Brain microvascular endothelial cell (primary cell): ENCODE measurements at regions not wholly inside any gene's neighbourhood (a gene's known extent, or its start where the extent isn't known, plus 50 kb on each side); places are given as distances from the start of the nearest gene placed in this dataset.
"Not testable (repeated sequence)": the region's sequence is repeated elsewhere in the genome, so short reads cannot be mapped to it uniquely, and the experiment has no call there.

Experiments
- DNase-seq: peaks from one replicate; pipeline ENCODE4 v3.0.0-alpha.2; 2020
- H3K27ac ChIP-seq: fragments of 250-450 bp; sonication (Bioruptor Pico); 2 replicates; pipeline ENCODE4 v1.5.1; 2020; ENCODE audit warnings: mild to moderate bottlenecking, moderate library complexity
- H3K27me3 ChIP-seq: fragments of 250-450 bp; sonication (Bioruptor Pico); replicated peaks from 2 replicates; pipeline ENCODE4 v1.5.1; 2020; ENCODE audit warnings: mild to moderate bottlenecking
- H3K36me3 ChIP-seq: fragments of 250-450 bp; sonication (Bioruptor Pico); replicated peaks from 2 replicates; pipeline ENCODE4 v1.5.1; 2020; ENCODE audit warnings: mild to moderate bottlenecking
- H3K4me3 ChIP-seq: 2 replicates; pipeline ENCODE4 v1.5.1; 2011; ENCODE audit warnings: low read depth, mild to moderate bottlenecking, control low read depth, low read length, moderate library complexity
- in situ Hi-C: cut with HindIII; loops from 2 replicates; pipeline ENCODE4 v1.10.0; 2017; ENCODE audit warnings: low sequenced_read_pairs, low pct_ligation_motif_present
- TF ChIP-seq, protein P1 (sequence below): IDR thresholded peaks from 2 replicates; pipeline ENCODE4 v1.5.1; 2011; ENCODE audit warnings: low read depth, mild to moderate bottlenecking, moderate library complexity, low read length, control low read depth, inconsistent platforms; ENCODE audit errors: missing control alignments

- Histone ChIP-seq H3K4me3 (no peak overlapping the region), H3K27ac (no peak overlapping the region), H3K27me3 (no peaks in the 10 kb centered on the region), H3K36me3 (no peaks in the 10 kb centered on the region)
- in situ Hi-C loops, result no loop called here
- no peak for DNase-seq
- TF ChIP-seq, protein P1, sequence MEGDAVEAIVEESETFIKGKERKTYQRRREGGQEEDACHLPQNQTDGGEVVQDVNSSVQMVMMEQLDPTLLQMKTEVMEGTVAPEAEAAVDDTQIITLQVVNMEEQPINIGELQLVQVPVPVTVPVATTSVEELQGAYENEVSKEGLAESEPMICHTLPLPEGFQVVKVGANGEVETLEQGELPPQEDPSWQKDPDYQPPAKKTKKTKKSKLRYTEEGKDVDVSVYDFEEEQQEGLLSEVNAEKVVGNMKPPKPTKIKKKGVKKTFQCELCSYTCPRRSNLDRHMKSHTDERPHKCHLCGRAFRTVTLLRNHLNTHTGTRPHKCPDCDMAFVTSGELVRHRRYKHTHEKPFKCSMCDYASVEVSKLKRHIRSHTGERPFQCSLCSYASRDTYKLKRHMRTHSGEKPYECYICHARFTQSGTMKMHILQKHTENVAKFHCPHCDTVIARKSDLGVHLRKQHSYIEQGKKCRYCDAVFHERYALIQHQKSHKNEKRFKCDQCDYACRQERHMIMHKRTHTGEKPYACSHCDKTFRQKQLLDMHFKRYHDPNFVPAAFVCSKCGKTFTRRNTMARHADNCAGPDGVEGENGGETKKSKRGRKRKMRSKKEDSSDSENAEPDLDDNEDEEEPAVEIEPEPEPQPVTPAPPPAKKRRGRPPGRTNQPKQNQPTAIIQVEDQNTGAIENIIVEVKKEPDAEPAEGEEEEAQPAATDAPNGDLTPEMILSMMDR, result no peak
Observed at GRCh38 chr9:85469041-85469440, 272.7 kb downstream of the AGTPBP1 start.

DNA sequence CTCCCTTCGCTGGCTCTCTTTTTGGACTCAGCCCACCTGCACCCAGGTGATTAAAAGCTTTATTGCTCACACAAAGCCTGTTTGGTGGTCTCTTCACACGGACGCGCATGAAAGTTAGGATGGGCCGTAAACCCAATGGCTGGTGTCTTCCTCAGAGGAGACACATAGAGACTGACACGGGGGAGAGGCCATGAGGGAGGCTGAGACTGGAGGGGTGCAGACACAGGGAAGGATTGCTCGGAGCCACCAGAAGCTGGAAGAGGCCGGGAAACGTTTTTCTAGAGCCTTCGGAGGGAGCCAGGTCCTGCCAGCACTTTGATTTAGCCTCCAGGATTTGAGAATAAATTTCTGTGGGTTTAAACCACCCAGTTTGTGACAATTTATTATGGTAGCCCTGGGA is 274.9 kb downstream of the AGTPBP1 start:
- H3K4me3 ChIP-seq, result no peak overlapping the region
- no peaks in the 10 kb centered on the region for H3K27me3 ChIP-seq
- DNase-seq, result no peak
- in situ Hi-C loops, result no loop called here
- H3K36me3 ChIP-seq, result no peaks in the 10 kb centered on the region
- TF ChIP-seq, protein P1, result no peak
- H3K27ac ChIP-seq, result no peak overlapping the region

DNA sequence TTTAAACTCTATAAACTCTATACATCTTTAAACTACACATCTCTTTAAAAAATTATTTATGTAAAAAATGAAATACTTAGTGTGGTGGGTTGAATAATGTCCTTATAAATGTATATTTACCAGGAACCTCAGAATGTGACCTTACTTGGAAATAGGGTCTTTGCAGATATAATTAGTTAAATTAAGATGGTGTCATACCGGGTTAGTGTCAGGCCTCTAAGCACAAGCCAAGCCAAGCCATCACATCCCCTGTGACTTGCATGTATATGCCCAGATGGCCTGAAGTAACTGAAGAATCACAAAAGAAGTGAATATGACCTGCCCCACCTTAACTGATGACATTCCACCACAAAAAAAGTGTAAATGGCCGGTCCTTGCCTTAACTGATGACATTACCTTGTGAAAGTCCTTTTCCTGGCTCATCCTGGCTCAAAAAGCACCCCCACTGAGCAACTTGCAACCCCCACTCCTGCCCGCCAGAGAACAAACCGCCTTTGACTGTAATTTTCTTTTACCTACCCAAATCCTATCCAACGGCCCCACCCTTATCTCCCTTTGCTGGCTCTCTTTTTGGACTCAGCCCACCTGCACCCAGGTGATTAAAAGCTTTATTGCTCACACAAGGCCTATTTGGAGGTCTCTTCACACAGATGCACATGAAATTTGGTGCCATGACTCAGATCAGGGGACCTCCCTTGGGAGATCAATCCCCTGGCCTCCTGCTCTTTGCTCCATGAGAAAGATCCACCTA is 283.5 kb downstream of the AGTPBP1 start:
- in situ Hi-C loops, result not testable (repeated sequence)

GRCh38 chr9:85453850-85454249 is 287.9 kb downstream of the AGTPBP1 start:
- in situ Hi-C loops, result no loop called here
- no peak for DNase-seq
- no peak overlapping the region for H3K27ac ChIP-seq
- H3K4me3 ChIP-seq, result no peak overlapping the region
- TF ChIP-seq, protein P1, result no peak
- no peaks in the 10 kb centered on the region for H3K36me3 ChIP-seq
- H3K27me3 ChIP-seq, result no peaks in the 10 kb centered on the region

More for the DNA sequence above, 283.5 kb downstream of the AGTPBP1 start:
- H3K27me3 ChIP-seq, H3K27ac ChIP-seq, DNase-seq, H3K4me3 ChIP-seq, H3K36me3 ChIP-seq: not testable (repeated sequence)

DNA sequence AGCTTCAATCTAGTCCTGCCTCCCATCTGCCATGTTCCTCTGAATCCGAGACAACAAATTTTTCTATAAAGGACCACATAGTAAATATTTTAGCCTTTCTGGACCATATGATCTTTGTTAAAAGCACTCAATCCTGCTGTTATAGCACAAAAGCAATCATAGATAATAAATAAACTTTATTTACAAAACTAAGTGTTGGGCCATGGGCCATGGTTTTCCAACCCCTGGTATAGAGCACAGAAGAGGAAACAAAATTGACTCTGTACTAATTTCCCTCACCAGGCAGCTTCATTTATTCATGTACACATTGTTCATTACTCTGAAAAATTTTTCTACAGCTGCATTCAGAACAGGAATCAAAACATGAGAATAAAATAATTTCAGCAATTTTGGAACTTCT is 288.9 kb downstream of the AGTPBP1 start:
- H3K27me3 ChIP-seq, result no peaks in the 10 kb centered on the region
- TF ChIP-seq, protein P1, result no peak
- in situ Hi-C loops, result no loop called here
- H3K36me3 ChIP-seq, result no peaks in the 10 kb centered on the region
- DNase-seq, result no peak
- H3K27ac ChIP-seq, result no peak overlapping the region
- H3K4me3 ChIP-seq, result no peak overlapping the region

GRCh38 chr9:85451680-85452079 is 290.1 kb downstream of the AGTPBP1 start:
- Histone ChIP-seq H3K36me3 (no peaks in the 10 kb centered on the region), H3K27ac (no peak overlapping the region), H3K4me3 (no peak overlapping the region), H3K27me3 (no peaks in the 10 kb centered on the region)
- TF ChIP-seq, protein P1, result no peak
- DNase-seq, result no peak
- in situ Hi-C loops, result no loop called here
